T1000 (cell line): ENCODE measurements at regions not wholly inside any gene's neighbourhood (a gene's known extent, or its start where the extent isn't known, plus 50 kb on each side); places are given as distances from the start of the nearest gene placed in this dataset.

Experiments
- DNase-seq: peaks from one replicate; lab custom pipeline; 2025; ENCODE audit warnings: mixed read lengths; lab: John Stamatoyannopoulos, UW

- no peak for DNase-seq
Observed at GRCh38 chr7:25844102-25844870, 307.7 kb upstream of the NFE2L3 start.

GRCh38 chr7:25845464-25845863, 306.5 kb upstream of the NFE2L3 start:
- no peak for DNase-seq

GRCh38 chr7:25846722-25847121, 305.3 kb upstream of the NFE2L3 start:
- DNase-seq: no peak

GRCh38 chr7:25847336-25848070, 304.5 kb upstream of the NFE2L3 start:
- DNase-seq: no peak

GRCh38 chr7:25849500-25850184, 302.4 kb upstream of the NFE2L3 start:
- DNase-seq: peak; percentile 44

- DNase-seq: no peak
Observed at GRCh38 chr7:25850216-25850615, 301.8 kb upstream of the NFE2L3 start.

- no peak for DNase-seq
Observed at GRCh38 chr7:25850735-25851134, 301.3 kb upstream of the NFE2L3 start.

GRCh38 chr7:25851332-25852210, 300.4 kb upstream of the NFE2L3 start:
- DNase-seq: peak; percentile 37

GRCh38 chr7:25852211-25852938, 299.6 kb upstream of the NFE2L3 start:
- no peak for DNase-seq

GRCh38 chr7:25852939-25853271, 299.1 kb upstream of the NFE2L3 start:
- DNase-seq: no peak

GRCh38 chr7:25853314-25853713, 298.7 kb upstream of the NFE2L3 start:
- no peak for DNase-seq

- no peak for DNase-seq
Observed at GRCh38 chr7:25854059-25854458, 297.9 kb upstream of the NFE2L3 start.

GRCh38 chr7:25854608-25855497, 297.1 kb upstream of the NFE2L3 start:
- DNase-seq: no peak

GRCh38 chr7:25855854-25856782, 295.9 kb upstream of the NFE2L3 start:
- DNase-seq: no peak

- no peak for DNase-seq
Observed at GRCh38 chr7:25857376-25858067, 294.5 kb upstream of the NFE2L3 start.

GRCh38 chr7:25858200-25858524, 293.8 kb upstream of the NFE2L3 start:
- no peak for DNase-seq

GRCh38 chr7:25858525-25859411, 293.2 kb upstream of the NFE2L3 start:
- no peak for DNase-seq
